HG02973 (cell line): ENCODE measurements at regions not wholly inside any gene's neighbourhood (a gene's known extent, or its start where the extent isn't known, plus 50 kb on each side); places are given as distances from the start of the nearest gene placed in this dataset.
"Not testable (repeated sequence)": the region's sequence is repeated elsewhere in the genome, so short reads cannot be mapped to it uniquely, and the experiment has no call there.

Source experiments
- ATAC-seq: cut with Tn5 transposase; IDR thresholded peaks from one replicate; pipeline ENCODE4 v1.9.1; 2021; ENCODE audit warnings: moderate library complexity; ENCODE audit not compliant: unreplicated experiment

DNA sequence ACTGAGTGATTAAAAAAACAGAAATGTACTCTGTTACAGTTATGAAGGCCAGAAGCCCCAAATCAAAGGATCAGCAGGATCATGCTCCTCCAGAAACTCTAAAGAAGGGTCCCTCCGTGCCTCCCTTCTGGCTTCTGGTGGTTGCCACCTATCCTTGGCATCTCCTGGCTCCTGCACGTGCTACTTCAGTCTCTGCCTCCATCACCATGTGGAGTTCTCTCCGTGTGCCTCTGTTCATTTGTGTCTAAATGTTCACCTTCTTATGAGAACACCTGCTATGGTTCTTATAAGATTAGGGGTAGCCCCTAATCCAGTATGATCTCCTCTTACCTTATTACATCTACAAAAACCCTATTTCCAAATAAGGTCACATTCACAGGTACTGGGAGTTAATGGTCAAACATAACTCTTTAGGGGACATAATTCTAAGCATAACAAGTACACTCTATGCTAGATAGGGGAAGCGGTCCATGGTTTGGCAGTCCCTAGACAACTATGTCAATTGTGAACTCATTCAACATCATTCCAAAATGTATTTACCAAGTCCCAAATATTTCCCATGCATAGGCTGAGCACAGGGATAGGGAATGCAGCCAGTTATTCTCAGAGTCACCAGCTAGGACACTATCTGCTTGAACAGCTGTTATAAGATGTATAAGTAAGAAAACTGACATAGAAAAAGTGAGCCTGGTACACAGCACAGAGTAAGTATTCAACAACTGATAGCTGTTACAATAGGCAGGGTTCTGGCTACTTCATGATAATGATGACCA is 295.5 kb upstream of the BOD1L1 start:
- ATAC-seq = no peak

DNA sequence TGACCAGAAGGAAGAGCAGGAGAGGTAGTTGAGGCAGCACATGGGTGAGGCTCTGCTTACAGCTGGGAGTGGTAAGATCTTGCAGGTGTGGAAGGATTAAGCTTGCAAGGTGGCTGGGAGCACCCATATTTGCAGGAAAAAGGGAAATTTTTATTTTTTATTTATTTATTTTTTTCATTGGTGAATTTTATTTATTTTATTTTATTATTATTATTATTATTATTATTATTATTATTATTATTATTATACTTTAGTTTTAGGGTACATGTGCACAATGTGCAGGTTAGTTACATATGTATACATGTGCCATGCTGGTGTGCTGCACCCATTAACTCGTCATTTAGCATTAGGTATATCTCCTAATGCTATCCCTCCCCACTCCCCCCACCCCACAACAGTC is 297.4 kb upstream of the BOD1L1 start:
- ATAC-seq = not testable (repeated sequence)

DNA sequence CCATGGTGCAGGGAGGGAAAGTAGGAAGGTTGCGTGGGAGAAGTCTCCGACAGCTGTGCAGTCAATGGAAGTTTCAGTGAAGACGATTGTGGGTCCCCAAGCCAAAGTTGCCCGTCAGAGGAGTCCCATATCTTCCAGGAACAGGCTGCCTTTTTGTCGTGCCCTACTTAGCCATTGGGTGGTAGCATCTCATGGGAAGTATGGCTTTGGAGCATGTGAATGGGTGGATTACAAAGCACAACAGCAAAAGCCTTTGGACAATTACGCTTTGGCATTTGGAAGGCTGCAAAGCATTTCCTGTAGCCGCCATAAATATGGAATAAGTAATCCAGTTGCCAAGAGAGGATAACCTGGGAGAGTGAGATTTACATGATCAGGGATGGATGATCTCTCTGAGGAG is 300.7 kb upstream of the BOD1L1 start:
- no peak for ATAC-seq

DNA sequence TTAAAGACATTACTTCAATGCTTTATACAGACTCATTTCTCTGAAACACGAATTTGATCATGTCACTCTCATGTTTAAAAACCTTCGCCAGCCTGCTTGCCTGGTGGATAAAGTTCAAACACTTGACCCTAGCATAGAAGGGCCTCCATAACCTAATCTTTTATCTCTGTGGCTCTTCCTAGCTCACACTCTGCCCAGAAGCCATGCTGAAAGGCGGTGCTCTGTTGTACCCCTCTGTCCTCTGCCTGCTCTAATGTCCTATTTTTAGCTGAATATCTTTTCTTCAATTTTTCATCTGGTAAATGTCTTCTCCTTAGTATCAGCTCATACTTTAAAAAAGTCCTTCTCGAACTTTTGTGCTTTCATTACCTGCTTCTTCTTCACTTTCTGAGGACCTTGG is 302.6 kb upstream of the BOD1L1 start:
- no peak for ATAC-seq

DNA sequence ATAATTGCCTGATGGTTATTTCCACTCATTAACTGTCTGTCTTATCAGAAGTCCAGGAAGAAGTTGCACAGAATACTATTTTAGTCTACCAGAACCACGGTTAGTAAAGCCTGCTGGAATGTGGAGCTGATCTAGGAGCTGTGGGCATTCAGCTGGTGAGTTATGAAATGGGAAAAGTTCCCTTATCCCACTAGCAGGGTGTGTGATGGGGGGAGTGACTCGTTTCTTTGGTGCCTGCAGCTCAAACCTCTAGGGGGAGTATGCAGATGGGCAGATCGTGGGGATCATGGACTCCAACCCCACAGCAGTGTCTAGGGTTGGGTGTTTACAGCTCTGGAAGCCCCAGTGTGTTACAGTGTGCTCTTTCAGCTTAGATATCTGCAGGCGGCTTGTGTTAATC is 305.7 kb upstream of the BOD1L1 start:
- ATAC-seq = no peak

DNA sequence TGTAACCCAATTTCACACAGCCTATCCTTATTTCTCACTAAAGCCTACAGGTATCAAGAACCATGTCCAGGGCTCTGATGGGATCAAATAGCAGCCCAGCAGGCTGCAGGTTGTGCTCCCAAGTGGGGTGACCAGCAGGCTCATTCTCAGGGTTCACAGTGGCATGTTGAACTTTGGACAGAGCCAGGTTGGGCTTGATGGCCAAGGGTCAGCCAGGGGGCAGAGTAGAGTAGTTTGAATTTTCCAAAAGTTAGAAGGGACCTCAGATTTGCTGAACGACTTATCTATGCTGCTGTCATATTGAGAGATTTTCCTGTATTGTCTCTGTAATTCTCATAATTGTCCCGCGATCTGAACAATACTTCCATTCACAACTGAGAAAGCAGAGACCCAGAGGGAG is 310.8 kb upstream of the BOD1L1 start:
- no peak for ATAC-seq

DNA sequence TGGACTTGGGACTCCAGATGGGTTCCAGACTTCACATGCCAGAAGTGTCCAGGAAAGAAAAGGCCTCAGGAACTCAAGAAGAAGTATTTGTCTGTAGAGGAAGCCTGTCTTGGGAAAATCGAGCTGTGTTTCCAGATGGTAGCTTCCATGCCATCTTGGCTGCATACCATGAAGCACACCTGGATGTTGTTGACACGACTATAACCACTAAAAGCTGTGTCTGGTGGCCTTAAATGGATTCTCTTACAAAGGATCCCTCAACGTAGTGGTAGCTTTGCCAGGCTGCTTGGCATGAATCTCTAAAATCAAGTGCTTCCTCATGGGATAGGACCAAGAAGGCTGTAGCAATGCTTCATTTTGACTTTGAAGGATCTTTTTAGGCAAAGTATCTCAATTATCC is 313.4 kb upstream of the BOD1L1 start:
- no peak for ATAC-seq

DNA sequence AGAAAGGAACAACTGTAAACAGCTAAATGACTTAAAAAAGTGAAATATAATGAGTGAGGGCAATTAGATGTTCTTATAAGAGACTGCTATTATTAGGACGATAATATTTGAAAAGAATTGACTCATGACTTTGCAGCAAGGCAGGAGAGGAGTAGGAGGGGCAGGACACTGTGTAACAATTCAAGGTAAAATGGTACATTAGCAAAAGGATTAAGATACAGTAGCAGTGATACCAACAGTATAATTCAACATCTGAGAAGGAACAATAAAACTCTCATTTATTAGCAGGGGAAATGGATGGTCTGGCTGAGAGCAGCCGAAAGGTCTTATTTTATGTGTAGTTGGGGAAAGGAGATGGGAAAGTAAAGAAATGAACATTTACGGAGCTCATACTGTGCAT is 315.5 kb upstream of the BOD1L1 start:
- ATAC-seq = no peak

DNA sequence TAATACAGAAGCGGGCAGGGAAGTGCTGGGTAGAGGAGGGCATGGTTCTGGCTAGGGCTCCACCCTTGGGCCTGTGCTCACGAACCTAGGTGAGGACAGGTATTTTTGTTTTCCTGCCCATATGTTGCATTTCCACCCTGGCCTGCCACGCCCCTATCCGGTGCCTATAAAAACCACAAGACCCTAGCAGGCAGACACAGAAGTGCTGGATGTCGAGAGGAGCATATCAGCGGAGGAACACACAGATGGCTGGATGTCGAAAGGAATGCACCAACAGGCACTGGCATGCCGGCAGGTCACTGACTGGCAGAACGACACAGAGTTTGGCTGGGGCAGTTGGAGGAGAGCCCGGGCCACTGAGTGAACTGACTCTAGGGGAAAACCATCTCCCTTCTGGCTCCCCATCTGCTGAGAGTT is 316.6 kb upstream of the BOD1L1 start:
- no peak for ATAC-seq

DNA sequence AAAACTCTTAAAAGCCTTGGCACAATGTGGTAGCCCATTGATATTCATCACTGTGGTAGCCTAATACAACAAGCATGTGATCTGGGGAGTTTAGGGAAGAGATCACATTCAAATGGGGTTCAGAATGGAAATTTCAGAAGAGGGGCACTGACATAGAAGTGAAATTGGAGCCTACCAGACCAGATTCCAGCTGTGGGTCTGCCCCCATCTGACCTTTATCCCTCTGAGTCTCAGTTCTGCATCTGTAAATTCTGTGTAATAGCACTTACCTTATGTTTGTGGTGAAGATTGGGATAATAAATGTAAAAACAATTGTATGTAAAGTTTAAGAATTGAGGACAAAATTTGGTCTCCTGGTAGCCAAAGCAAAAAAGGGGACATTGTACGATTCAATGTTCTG is 320.4 kb upstream of the BOD1L1 start:
- ATAC-seq = no peak

DNA sequence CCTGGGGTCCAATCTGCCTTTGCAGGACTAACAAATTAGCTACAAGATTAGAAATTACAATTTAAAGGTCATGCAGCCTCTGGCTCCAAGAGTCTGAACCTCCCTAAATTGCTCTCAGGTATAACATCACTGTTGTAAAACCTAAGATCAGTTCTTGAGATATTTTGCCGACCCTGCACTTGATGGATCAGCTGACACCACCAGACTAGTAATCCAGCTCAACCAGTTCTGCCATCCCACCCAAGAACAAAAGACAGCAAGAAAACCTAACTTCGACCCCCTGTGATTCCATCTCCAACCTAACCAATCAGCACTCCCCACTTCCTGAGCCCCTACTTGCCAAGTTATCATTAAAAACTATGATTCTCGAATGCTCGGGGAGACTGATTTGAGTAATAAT is 323.0 kb upstream of the BOD1L1 start:
- no peak for ATAC-seq

DNA sequence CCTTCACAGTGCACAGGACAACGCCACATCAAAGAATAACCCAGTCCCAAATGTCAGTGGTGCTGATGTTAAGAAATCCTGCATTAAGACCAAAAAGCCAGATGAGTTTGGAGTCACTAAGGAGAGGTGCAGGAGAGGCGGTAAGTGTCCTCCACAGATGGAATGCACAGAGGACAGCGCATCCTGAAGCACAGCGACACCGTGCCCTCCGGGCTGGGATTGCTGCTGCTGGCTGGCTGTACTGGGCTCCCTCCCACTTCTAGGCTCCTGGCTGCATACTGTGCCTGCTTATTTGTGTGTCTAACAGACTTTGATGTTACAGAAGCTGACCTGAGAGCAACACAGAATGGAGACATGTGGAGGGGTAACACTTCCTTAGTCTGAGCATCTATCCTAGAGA is 325.6 kb upstream of the BOD1L1 start:
- no peak for ATAC-seq

DNA sequence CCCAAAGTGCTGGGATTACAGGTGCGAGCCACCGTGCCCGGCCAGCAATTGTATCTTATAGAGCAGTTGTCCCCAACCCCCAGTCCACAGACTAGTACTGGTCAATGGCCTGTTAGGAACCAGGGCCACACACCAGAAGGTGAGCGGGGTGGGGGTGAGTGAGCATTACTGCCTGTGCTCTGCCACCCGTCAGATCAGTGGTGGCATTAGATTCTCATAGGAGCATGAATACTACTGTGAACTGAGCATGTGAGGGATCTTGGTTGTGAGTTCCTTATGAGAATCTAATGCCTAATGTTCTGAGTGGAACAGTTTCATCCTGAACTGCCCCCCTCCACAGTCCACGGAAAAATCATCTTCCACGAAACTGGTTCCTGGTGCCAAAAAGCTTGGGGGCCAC is 328.0 kb upstream of the BOD1L1 start:
- ATAC-seq = no peak

DNA sequence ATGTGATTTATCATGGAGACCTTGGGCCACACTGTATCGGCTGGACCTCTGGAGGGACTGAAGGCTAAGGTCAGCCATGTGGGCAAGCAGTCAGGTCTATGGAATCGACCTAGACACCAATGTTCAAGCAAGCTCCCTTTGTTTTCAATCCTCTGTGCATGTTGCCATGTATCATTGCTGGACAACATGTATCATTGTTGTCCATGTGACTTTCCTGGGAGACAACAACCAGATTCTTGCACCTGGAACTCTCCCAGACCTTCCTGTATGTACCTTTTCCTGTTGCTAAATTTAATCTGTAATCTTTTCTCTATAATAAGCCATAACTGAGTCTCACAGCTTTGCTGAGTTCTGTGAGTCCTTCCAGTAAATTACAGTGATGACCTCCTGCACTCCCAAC is 329.4 kb upstream of the BOD1L1 start:
- ATAC-seq = no peak

DNA sequence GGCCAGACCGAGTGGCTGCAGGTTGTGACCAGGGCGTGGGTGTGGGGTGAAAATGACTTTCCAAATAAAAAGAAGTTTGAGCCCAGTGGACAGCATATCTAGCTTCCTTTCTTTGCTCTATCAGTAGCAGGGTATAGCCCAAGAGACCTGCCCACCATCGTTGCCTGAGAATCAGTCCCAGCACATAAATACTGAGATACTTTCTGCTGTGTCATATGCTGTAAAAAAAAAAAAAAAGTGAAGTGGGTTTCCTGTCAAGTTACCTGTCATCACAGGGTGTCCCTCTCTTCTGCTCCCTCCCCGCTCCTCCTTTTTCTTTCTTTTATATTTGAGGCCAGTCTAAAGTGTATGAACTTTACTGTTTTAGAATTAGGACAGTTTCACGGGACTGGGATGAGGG is 330.3 kb upstream of the BOD1L1 start:
- ATAC-seq = no peak

DNA sequence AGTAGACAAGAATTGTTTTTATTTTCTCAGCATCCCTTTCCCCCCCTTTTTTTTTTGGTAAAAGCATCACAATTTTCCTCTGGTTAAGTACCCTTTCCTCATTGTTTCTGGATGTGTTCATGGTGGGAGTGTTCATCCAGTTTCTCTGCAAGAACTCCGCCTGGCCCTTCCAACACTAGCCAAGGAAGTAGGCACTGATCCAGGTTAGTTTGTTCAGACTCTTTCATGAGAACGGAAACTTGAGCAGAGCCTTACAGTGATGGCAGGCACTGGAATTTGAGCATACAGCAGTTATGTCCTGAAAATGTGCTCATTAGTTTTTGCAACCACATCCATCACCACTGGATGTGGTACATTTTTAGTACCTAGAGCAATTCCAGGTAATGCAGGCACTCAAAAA is 336.1 kb upstream of the BOD1L1 start:
- ATAC-seq = no peak

DNA sequence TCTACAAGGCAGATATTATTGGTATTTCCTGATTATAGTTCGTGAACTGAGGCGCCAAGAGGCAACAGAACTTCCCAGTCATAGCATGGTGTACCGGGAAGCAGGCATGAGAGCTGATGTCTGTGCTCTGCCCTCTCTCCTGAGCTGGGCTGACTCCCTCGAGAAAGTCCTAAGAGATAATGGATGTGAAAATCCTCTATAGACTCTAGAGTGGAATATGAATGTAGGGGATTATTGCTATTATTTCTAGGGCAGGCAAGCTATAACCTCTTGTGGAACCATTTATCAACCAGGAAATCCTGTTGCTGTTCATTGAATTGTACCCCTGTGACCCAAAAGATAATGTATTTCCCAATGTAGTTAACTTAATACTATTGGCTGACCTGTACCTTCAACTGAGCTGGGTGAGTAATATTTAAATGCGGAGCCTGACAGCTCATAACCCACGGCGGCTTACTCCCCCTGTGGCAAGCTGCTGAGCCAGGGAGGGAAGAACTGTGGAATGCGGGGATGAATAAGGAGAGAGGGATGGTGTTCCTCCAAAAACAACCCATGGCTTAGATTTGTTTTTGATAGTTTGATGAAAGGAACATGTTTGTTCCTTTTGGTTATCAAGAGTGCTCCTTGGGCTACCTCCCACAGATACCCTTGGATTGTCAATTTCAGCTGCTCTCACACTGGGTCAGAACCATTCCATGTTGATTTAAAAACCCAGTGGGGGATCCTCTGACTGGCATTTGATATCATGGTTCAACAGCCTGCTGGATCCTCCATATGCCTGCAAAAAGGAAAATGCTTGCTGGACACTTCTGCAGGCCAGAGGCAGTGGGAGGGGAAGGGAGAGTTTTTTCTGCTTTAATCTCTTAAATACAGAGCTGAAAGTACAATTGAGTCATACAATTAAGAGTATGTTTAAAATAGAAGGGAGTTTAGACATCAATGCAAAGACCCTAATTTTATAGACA is 339.0 kb upstream of the BOD1L1 start:
- no peak for ATAC-seq

DNA sequence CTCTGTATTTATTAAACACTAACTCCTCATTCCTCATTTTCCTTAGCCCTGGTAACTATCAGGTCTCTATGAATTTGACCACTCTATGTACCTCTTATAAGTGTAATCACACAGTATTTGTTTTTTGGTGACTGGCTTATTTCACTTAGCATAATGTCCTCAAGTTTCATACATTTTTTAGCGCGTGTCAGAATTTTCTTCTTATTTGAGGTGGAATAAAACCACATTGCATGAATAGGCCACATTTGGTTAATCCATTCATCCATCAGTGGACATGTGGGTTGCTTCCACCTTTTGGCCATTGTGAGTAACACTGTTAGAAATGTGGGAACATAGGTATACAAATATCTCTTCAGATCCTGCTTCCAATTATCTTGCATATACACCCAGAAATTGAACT is 341.2 kb upstream of the BOD1L1 start:
- no peak for ATAC-seq

DNA sequence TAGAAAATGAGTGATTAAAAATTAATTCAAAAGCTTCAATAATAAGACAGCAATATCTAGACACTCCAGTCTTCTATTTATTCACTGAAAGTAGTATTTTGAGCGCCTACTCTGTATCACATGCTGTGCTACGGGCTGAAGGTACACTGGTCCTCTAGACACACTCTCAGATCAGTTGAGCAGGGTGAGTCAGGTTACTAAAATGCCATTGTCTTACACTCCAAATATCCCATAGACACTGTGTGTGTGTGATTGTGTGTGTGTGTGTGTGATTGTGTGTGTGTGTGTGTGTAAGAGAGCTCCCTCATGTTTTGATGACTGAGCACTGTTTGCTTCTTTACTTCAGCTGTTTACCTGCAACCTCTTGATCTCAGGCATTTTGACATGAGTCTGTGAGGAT is 342.8 kb upstream of the BOD1L1 start:
- no peak for ATAC-seq

DNA sequence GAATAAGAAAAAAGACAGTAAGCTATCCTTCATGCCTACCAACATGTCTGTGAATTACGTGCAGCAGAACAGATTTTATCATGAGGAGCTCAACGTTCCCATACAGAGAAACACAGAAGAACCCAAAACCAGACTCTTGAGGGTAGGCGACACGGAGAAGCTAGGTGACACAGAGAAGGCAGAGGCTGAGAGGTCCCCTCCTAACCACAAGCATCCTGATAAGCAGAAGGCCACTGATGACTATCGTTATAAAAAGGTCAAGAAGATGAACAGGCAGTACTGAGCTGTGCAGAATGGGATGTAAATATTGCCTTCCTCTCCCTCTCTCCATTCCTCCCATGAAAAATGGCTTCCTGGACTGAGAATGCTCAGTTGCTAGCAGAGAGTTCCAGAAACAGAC is 350.2 kb upstream of the BOD1L1 start:
- ATAC-seq = no peak

DNA sequence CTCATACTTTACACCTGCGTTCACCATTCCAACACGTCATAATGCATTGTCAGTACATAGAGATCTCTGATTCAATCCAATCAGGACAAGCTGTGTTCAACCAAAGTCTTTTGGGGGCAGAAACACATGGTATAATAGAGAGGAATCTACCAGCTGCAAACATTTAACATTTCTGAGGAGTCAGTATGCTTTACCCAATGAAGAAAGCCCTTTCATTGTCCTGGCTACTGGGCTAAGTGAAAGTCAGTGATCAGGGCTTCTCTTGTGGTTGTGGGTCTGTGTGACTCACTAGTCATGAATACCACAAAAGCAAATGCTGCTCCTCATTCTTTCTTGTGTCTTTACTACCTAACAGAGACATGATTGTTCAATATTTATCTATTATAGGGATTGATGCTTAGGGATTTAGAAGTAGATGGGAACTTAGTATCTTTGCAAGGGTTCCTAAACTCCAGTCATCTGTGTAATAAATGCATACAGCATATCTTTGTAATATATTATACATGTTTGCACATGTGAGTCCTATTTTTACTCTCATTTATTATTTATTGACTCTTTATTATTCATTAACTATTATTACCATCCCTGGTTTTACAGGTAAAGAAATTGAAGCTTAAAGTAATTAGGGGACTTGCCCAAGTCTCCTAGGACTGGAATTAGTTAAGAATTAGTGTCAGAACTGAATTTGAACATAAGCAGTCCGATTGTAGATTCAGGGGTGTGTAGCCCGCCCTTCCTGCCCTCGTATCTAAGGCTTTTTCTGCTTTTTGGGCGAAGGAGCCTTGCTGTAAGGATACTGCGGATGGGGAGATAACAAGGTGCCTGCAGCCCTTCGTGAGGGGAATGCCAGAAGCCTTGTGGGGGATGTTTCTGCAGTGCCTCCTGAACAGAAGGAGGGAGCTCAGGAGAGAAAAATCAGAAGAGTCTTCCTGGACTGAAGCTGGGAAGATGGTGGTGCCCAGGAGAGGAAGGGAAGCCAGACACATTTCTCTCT is 353.1 kb upstream of the BOD1L1 start:
- ATAC-seq = no peak
